ENCODE measurements at regions not wholly inside any gene's neighbourhood (a gene's known extent, or its start where the extent isn't known, plus 50 kb on each side); places are given as distances from the start of the nearest gene placed in this dataset.

- TF ChIP-seq RBBP5 (IDR thresholded peaks at IDR 0.05; ENCODE audit: borderline replicate concordance, low read depth, low read length) (no peak), SRF (IDR thresholded peaks at IDR 0.05; ENCODE audit: low read depth, low read length) (no peak), EP300 (IDR thresholded peaks at IDR 0.05; ENCODE audit: borderline replicate concordance in 1 of 2, low read depth in 2 of 2, low read length in 2 of 2) (no peak), MAX (IDR thresholded peaks at IDR 0.05) (no peak), ZNF274 (IDR thresholded peaks at IDR 0.05; ENCODE audit: borderline replicate concordance, extremely low read depth, low read length) (no peak), POLR2A (IDR thresholded peaks at IDR 0.05; ENCODE audit: control extremely low read depth in 1 of 2, low read depth in 2 of 2, low read length in 2 of 2) (no peak)
- TF ChIP-seq, protein P1, sequence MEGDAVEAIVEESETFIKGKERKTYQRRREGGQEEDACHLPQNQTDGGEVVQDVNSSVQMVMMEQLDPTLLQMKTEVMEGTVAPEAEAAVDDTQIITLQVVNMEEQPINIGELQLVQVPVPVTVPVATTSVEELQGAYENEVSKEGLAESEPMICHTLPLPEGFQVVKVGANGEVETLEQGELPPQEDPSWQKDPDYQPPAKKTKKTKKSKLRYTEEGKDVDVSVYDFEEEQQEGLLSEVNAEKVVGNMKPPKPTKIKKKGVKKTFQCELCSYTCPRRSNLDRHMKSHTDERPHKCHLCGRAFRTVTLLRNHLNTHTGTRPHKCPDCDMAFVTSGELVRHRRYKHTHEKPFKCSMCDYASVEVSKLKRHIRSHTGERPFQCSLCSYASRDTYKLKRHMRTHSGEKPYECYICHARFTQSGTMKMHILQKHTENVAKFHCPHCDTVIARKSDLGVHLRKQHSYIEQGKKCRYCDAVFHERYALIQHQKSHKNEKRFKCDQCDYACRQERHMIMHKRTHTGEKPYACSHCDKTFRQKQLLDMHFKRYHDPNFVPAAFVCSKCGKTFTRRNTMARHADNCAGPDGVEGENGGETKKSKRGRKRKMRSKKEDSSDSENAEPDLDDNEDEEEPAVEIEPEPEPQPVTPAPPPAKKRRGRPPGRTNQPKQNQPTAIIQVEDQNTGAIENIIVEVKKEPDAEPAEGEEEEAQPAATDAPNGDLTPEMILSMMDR (IDR thresholded peaks at IDR 0.05; ENCODE audit: control extremely low read depth in 1 of 3, insufficient read depth in 1 of 3, low read depth in 1 of 3, low read length in 3 of 3) = no peak
- TF ChIP-seq, protein P2, sequence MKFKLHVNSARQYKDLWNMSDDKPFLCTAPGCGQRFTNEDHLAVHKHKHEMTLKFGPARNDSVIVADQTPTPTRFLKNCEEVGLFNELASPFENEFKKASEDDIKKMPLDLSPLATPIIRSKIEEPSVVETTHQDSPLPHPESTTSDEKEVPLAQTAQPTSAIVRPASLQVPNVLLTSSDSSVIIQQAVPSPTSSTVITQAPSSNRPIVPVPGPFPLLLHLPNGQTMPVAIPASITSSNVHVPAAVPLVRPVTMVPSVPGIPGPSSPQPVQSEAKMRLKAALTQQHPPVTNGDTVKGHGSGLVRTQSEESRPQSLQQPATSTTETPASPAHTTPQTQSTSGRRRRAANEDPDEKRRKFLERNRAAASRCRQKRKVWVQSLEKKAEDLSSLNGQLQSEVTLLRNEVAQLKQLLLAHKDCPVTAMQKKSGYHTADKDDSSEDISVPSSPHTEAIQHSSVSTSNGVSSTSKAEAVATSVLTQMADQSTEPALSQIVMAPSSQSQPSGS (IDR thresholded peaks at IDR 0.05; ENCODE audit: low read length) = no peak
These were observed 472.2 kb upstream of the DCC start for GRCh38 chr18:51867767-51868166.
